Upper lobe of right lung (tissue), 1 donor: ENCODE measurements at regions not wholly inside any gene's neighbourhood (a gene's known extent, or its start where the extent isn't known, plus 50 kb on each side); places are given as distances from the start of the nearest gene placed in this dataset.

Experiments used
- ATAC-seq: fragments of 200-7000 bp; cut with Tn5 transposase; one replicate; pipeline ENCODE4 v1.9.1; 2020; ENCODE audit warnings: mild to moderate bottlenecking, moderate library complexity
- DNase-seq: peaks from one replicate; pipeline ENCODE4 v3.0.0-alpha.2; 2020
- H3K27ac ChIP-seq: fragments of 200-600 bp; one replicate; pipeline ENCODE4 v1.8.0; 2022
- H3K27me3 ChIP-seq: fragments of 200-600 bp; one replicate; pipeline ENCODE4 v1.8.0; 2022; ENCODE audit warnings: mild to moderate bottlenecking
- H3K36me3 ChIP-seq: fragments of 200-600 bp; one replicate; pipeline ENCODE4 v1.8.0; 2022
- H3K4me1 ChIP-seq: fragments of 200-600 bp; one replicate; pipeline ENCODE4 v1.8.0; 2022
- H3K4me3 ChIP-seq: fragments of 200-600 bp; one replicate; pipeline ENCODE4 v1.8.0; 2022; ENCODE audit warnings: mild to moderate bottlenecking
- H3K9me3 ChIP-seq: fragments of 200-600 bp; one replicate; pipeline ENCODE4 v1.8.0; 2022
- intact Hi-C: fragments of 100-400 bp; cut with DNase I; formaldehyde crosslinking; loops from one replicate; pipeline ENCODE4 v1.11.0; 2022
- TF ChIP-seq, protein P1 (sequence below): fragments of 200-600 bp; IDR thresholded peaks from one replicate; pipeline ENCODE4 v1.8.0; 2022; ENCODE audit warnings: antibody characterized with exemption
- donor health status: DM: no; HTN: yes; CAD: no; lungs with severe emphysema.

DNA sequence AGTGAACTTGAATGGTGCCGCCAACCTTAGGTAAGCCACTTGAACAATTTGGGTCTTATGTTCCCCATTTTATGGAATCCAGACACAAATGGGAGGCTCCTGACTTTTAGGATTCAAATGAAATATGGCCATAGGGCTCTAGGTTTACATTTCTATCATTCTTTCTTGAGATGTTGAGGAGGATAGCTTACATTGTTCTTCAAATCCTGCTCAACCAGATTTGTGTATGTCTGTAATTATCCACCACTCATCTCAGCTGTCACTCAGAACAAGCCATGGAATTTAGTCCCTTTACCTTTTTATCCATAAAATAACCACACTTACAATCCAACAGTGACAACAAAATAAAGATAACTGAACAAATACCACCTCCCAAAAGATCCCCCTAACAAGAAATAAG lies 682.9 kb upstream of the PTBP2 start:
- H3K4me1 ChIP-seq = no peaks in the 10 kb centered on the region
- H3K27ac ChIP-seq = no peak overlapping the region
- intact Hi-C loops = no loop called here
- H3K9me3 ChIP-seq = no peaks in the 10 kb centered on the region
- H3K36me3 ChIP-seq = no peaks in the 10 kb centered on the region
- TF ChIP-seq, protein P1, sequence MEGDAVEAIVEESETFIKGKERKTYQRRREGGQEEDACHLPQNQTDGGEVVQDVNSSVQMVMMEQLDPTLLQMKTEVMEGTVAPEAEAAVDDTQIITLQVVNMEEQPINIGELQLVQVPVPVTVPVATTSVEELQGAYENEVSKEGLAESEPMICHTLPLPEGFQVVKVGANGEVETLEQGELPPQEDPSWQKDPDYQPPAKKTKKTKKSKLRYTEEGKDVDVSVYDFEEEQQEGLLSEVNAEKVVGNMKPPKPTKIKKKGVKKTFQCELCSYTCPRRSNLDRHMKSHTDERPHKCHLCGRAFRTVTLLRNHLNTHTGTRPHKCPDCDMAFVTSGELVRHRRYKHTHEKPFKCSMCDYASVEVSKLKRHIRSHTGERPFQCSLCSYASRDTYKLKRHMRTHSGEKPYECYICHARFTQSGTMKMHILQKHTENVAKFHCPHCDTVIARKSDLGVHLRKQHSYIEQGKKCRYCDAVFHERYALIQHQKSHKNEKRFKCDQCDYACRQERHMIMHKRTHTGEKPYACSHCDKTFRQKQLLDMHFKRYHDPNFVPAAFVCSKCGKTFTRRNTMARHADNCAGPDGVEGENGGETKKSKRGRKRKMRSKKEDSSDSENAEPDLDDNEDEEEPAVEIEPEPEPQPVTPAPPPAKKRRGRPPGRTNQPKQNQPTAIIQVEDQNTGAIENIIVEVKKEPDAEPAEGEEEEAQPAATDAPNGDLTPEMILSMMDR = no peak
- DNase-seq (no peak), ATAC-seq (no peak)
- H3K27me3 ChIP-seq = no peaks in the 10 kb centered on the region
- no peak overlapping the region for H3K4me3 ChIP-seq

DNA sequence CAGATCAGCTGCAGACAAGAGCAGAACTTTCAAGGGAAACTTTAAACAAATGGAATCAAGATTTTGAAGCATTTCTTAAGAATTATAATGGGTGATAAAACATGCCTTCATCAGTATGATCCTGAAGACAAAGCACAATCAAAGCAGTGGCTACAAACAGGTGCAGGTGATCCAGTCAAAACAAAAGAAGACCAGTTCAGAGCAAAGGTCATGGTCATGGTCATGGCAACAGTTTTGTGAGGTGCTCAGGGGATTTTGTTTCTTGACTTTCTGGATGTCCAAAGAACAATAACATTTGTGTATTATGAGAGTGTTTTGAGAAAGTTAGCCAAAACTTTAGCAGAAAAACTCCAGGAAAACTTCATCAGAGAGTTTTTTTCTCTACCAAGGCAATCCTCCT lies 681.7 kb upstream of the PTBP2 start:
- ATAC-seq (no peak), DNase-seq (no peak)
- Histone ChIP-seq H3K36me3 (no peaks in the 10 kb centered on the region), H3K27ac (no peak overlapping the region), H3K4me1 (no peaks in the 10 kb centered on the region), H3K4me3 (no peak overlapping the region), H3K9me3 (no peaks in the 10 kb centered on the region), H3K27me3 (no peaks in the 10 kb centered on the region)
- TF ChIP-seq, protein P1 = no peak
- intact Hi-C loops = no loop called here

- Histone ChIP-seq H3K4me1 (no peaks in the 10 kb centered on the region), H3K27ac (no peak overlapping the region), H3K9me3 (no peaks in the 10 kb centered on the region), H3K4me3 (no peak overlapping the region), H3K27me3 (no peaks in the 10 kb centered on the region), H3K36me3 (no peaks in the 10 kb centered on the region)
- DNase-seq = no peak
- TF ChIP-seq, protein P1 = no peak
- no peak for ATAC-seq
- intact Hi-C loops = no loop called here
Observed at GRCh38 chr1:96041470-96041869, 680.1 kb upstream of the PTBP2 start.

GRCh38 chr1:96048572-96049212 lies 672.9 kb upstream of the PTBP2 start:
- TF ChIP-seq, protein P1 = no peak
- no peak overlapping the region for H3K27ac ChIP-seq
- no peak for DNase-seq
- ATAC-seq = no peak
- H3K4me3 ChIP-seq = no peak overlapping the region
- no peaks in the 10 kb centered on the region for H3K4me1 ChIP-seq
- H3K36me3 ChIP-seq = no peaks in the 10 kb centered on the region
- intact Hi-C loops = no loop called here
- H3K9me3 ChIP-seq = no peaks in the 10 kb centered on the region
- H3K27me3 ChIP-seq = no peaks in the 10 kb centered on the region

GRCh38 chr1:96049759-96050409 lies 671.7 kb upstream of the PTBP2 start:
- no peak for ATAC-seq
- Histone ChIP-seq H3K9me3 (no peaks in the 10 kb centered on the region), H3K36me3 (no peaks in the 10 kb centered on the region), H3K27ac (no peak overlapping the region), H3K4me3 (no peak overlapping the region), H3K27me3 (no peaks in the 10 kb centered on the region), H3K4me1 (no peaks in the 10 kb centered on the region)
- DNase-seq = no peak
- intact Hi-C loops = no loop called here
- TF ChIP-seq, protein P1 = no peak
